Liver (tissue), 3 donors: ENCODE measurements at regions not wholly inside any gene's neighbourhood (a gene's known extent, or its start where the extent isn't known, plus 50 kb on each side); places are given as distances from the start of the nearest gene placed in this dataset.

Experiments used
- CTCF ChIP-seq: fragments of 150-350 bp; IDR thresholded peaks from 2 replicates; pipeline ENCODE4 v1.5.1; 2017; ENCODE audit warnings: improper control_type of control experiment, low read depth, low read length; ENCODE audit not compliant: missing input control
- GABPA ChIP-seq, 2 donors: IDR thresholded peaks in 1 of 2; conservative IDR thresholded peaks in 1 of 2; 2 replicates each; pipeline ENCODE4 v1.6.1; 2016; ENCODE audit warnings: antibody characterized with exemption in 2 of 2, mild to moderate bottlenecking in 1 of 2, moderate library complexity in 1 of 2
- HNF4G ChIP-seq: IDR thresholded peaks from 2 replicates; pipeline ENCODE4 v1.6.1; 2016; ENCODE audit warnings: antibody characterized with exemption
- TAF1 ChIP-seq: conservative IDR thresholded peaks from 2 replicates; pipeline ENCODE4 v1.6.1; 2016; ENCODE audit warnings: antibody characterized with exemption, mild to moderate bottlenecking
- YY1 ChIP-seq: IDR thresholded peaks from 2 replicates; pipeline ENCODE4 v1.6.1; 2016; ENCODE audit warnings: antibody characterized with exemption, mild to moderate bottlenecking
- TF ChIP-seq, protein P1 (sequence below): IDR thresholded peaks from 2 replicates; pipeline ENCODE4 v1.6.1; 2016; ENCODE audit warnings: antibody characterized with exemption, mild to moderate bottlenecking
- TF ChIP-seq, protein P2 (sequence below): IDR thresholded peaks from 2 replicates; pipeline ENCODE4 v1.6.1; 2016; ENCODE audit warnings: antibody characterized with exemption
- TF ChIP-seq, protein P3 (sequence below): IDR thresholded peaks from 2 replicates; pipeline ENCODE4 v1.6.1; 2016; ENCODE audit warnings: antibody characterized with exemption
- TF ChIP-seq, protein P4 (sequence below): IDR thresholded peaks from 2 replicates; pipeline ENCODE4 v1.6.1; 2016; ENCODE audit warnings: antibody characterized with exemption
- donor health status: healthy.
- donor health status: healthy.

DNA sequence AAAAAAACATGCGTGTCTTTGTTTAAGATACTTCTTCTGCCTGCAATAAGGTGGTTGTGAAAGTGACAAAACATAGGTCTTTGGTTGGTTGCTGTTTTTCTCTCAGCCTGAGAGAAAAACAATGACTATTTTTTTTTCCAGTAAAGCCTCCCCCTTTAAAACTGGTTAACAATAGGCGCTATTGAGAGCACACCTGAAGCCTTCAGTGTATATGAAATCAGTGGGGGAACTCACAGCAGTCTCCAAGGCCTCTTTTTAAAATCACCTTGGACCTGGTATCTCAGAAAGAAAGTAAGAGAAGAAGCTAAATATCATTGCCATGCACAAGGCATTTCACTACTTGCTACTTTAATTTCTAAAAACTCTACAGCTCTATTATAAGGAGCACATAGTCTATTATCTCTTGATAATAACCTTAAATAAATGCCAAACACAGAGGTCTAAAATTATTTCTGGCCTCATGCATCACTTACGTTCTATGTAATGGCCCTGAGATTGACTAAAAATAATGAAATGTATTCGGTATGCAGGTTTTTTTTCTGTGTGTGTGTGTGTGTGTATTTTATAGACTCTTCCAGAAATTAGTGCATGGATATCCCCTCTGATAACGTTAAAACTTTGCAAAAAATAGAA lies 544.4 kb downstream of the TDRD15 start:
- TF ChIP-seq YY1 (no peak), CTCF (no peak), GABPA (IDR thresholded peaks at IDR 0.05 in 1 of 2, conservative IDR thresholded peaks at IDR 0.05 in 1 of 2) (no peak), TAF1 (no peak), HNF4G (no peak)
- TF ChIP-seq, protein P1, sequence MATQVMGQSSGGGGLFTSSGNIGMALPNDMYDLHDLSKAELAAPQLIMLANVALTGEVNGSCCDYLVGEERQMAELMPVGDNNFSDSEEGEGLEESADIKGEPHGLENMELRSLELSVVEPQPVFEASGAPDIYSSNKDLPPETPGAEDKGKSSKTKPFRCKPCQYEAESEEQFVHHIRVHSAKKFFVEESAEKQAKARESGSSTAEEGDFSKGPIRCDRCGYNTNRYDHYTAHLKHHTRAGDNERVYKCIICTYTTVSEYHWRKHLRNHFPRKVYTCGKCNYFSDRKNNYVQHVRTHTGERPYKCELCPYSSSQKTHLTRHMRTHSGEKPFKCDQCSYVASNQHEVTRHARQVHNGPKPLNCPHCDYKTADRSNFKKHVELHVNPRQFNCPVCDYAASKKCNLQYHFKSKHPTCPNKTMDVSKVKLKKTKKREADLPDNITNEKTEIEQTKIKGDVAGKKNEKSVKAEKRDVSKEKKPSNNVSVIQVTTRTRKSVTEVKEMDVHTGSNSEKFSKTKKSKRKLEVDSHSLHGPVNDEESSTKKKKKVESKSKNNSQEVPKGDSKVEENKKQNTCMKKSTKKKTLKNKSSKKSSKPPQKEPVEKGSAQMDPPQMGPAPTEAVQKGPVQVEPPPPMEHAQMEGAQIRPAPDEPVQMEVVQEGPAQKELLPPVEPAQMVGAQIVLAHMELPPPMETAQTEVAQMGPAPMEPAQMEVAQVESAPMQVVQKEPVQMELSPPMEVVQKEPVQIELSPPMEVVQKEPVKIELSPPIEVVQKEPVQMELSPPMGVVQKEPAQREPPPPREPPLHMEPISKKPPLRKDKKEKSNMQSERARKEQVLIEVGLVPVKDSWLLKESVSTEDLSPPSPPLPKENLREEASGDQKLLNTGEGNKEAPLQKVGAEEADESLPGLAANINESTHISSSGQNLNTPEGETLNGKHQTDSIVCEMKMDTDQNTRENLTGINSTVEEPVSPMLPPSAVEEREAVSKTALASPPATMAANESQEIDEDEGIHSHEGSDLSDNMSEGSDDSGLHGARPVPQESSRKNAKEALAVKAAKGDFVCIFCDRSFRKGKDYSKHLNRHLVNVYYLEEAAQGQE: no peak
- TF ChIP-seq, protein P2, sequence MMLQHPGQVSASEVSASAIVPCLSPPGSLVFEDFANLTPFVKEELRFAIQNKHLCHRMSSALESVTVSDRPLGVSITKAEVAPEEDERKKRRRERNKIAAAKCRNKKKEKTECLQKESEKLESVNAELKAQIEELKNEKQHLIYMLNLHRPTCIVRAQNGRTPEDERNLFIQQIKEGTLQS: no peak
- TF ChIP-seq, protein P3, sequence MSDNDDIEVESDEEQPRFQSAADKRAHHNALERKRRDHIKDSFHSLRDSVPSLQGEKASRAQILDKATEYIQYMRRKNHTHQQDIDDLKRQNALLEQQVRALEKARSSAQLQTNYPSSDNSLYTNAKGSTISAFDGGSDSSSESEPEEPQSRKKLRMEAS: no peak
- TF ChIP-seq, protein P4, sequence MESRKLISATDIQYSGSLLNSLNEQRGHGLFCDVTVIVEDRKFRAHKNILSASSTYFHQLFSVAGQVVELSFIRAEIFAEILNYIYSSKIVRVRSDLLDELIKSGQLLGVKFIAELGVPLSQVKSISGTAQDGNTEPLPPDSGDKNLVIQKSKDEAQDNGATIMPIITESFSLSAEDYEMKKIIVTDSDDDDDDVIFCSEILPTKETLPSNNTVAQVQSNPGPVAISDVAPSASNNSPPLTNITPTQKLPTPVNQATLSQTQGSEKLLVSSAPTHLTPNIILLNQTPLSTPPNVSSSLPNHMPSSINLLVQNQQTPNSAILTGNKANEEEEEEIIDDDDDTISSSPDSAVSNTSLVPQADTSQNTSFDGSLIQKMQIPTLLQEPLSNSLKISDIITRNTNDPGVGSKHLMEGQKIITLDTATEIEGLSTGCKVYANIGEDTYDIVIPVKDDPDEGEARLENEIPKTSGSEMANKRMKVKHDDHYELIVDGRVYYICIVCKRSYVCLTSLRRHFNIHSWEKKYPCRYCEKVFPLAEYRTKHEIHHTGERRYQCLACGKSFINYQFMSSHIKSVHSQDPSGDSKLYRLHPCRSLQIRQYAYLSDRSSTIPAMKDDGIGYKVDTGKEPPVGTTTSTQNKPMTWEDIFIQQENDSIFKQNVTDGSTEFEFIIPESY: no peak
